Neural cell (in vitro differentiated cells): ENCODE measurements at regions not wholly inside any gene's neighbourhood (a gene's known extent, or its start where the extent isn't known, plus 50 kb on each side); places are given as distances from the start of the nearest gene placed in this dataset.

ENCODE experiments used
- H2AFZ ChIP-seq: fragments of 200-600, 300-800 bp; sonication (generic), shearing (Covaris generic); 2 replicates; pipeline ENCODE4 v1.6.0; 2014; ENCODE audit warnings: low read depth, mild to moderate bottlenecking, antibody characterized with exemption, low read length, moderate library complexity
- H3F3A ChIP-seq: fragments of 200-600 bp; shearing (Covaris generic); 2 replicates; pipeline ENCODE4 v1.6.1; 2016; ENCODE audit warnings: mild to moderate bottlenecking, moderate library complexity, mixed read lengths, antibody characterized with exemption, low read length; ENCODE audit not compliant: insufficient read depth, poor library complexity, severe bottlenecking
- H3K27ac ChIP-seq: fragments of 200-600, 300-800 bp; sonication (generic), shearing (Covaris generic); 2 replicates; pipeline ENCODE4 v1.5.1; 2014; ENCODE audit warnings: mild to moderate bottlenecking, low read length, moderate library complexity
- H3K27me3 ChIP-seq: fragments of 300-800, 200-600 bp; sonication (generic), shearing (Covaris generic); 2 replicates; pipeline ENCODE4 v1.6.0; 2014; ENCODE audit warnings: mild to moderate bottlenecking, low read depth, low read length, moderate library complexity; ENCODE audit not compliant: insufficient read depth
- H3K36me3 ChIP-seq: fragments of 300-800, 200-600 bp; sonication (generic), shearing (Covaris generic); 2 replicates; pipeline ENCODE4 v1.5.1; 2014; ENCODE audit warnings: mild to moderate bottlenecking, antibody characterized with exemption, low read length, moderate library complexity; ENCODE audit not compliant: insufficient read depth
- H3K4me2 ChIP-seq: fragments of 300-800, 200-600 bp; sonication (generic), shearing (Covaris generic); 2 replicates; pipeline ENCODE4 v1.6.0; 2014; ENCODE audit warnings: mild to moderate bottlenecking, low read length
- H3K4me3 ChIP-seq: fragments of 300-800, 200-600 bp; sonication (generic), shearing (Covaris generic); 2 replicates; pipeline ENCODE4 v1.5.1; 2014; ENCODE audit warnings: mild to moderate bottlenecking, low read length, moderate library complexity
- H3K79me2 ChIP-seq: fragments of 200-600 bp; shearing (Covaris generic); replicated peaks from 2 replicates; pipeline ENCODE4 v1.6.0; 2014; ENCODE audit warnings: mild to moderate bottlenecking, low read length, moderate library complexity; ENCODE audit not compliant: insufficient read depth
- H3K9ac ChIP-seq: fragments of 300-800, 200-600 bp; sonication (generic), shearing (Covaris generic); 2 replicates; pipeline ENCODE4 v1.6.1; 2016; ENCODE audit warnings: mild to moderate bottlenecking, low read length, mixed read lengths
- H3K9me2 ChIP-seq: fragments of 200-600 bp; shearing (Covaris generic); 2 replicates; pipeline ENCODE4 v1.6.1; 2016; ENCODE audit warnings: mild to moderate bottlenecking, low read length, mixed read lengths; ENCODE audit not compliant: insufficient read depth
- H3K9me3 ChIP-seq: fragments of 200-600, 300-800 bp; sonication (generic), shearing (Covaris generic); 2 replicates; pipeline ENCODE4 v1.6.1; 2016; ENCODE audit warnings: mild to moderate bottlenecking, mixed run types, low read length, moderate library complexity, mixed read lengths
- H4K20me1 ChIP-seq: fragments of 200-600 bp; shearing (Covaris generic); 2 replicates; pipeline ENCODE4 v1.6.1; 2016; ENCODE audit warnings: mild to moderate bottlenecking, mixed run types; ENCODE audit not compliant: insufficient read depth
- EP300 ChIP-seq: fragments of 450-650 bp; conservative IDR thresholded peaks from 2 replicates; pipeline ENCODE4 v1.6.1; 2014; ENCODE audit warnings: antibody characterized with exemption, mild to moderate bottlenecking, moderate library complexity; ENCODE audit not compliant: poor library complexity, severe bottlenecking
- EZH2 ChIP-seq: fragments of 200-600, 300-800 bp; shearing (Covaris generic), sonication (generic); IDR thresholded peaks from 2 replicates; pipeline ENCODE4 v1.6.1; 2014; ENCODE audit warnings: antibody characterized with exemption, low read length, borderline replicate concordance, mild to moderate bottlenecking; ENCODE audit not compliant: insufficient read depth, poor library complexity, severe bottlenecking
- MXI1 ChIP-seq: fragments of 450-650 bp; conservative IDR thresholded peaks from 2 replicates; pipeline ENCODE4 v1.6.1; 2014; ENCODE audit warnings: antibody characterized with exemption, mild to moderate bottlenecking; ENCODE audit not compliant: poor library complexity, severe bottlenecking
- POLR2AphosphoS5 ChIP-seq: IDR thresholded peaks from 2 replicates; pipeline ENCODE4 v1.6.1; 2012
- RAD21 ChIP-seq: fragments of 450-650 bp; conservative IDR thresholded peaks from 2 replicates; pipeline ENCODE4 v1.6.1; 2014; ENCODE audit warnings: antibody characterized with exemption, mild to moderate bottlenecking, moderate library complexity
- SMC3 ChIP-seq: fragments of 450-650 bp; conservative IDR thresholded peaks from 2 replicates; pipeline ENCODE4 v1.6.1; 2014; ENCODE audit warnings: antibody characterized with exemption, mild to moderate bottlenecking, moderate library complexity; ENCODE audit not compliant: poor library complexity
- TAF1 ChIP-seq: IDR thresholded peaks from 2 replicates; pipeline ENCODE4 v1.6.1; 2012; ENCODE audit warnings: low read depth
- TF ChIP-seq, protein P1 (sequence below): IDR thresholded peaks from 2 replicates; pipeline ENCODE4 v1.6.1; 2012; ENCODE audit warnings: borderline replicate concordance
- TF ChIP-seq, protein P2 (sequence below): fragments of 450-650 bp; IDR thresholded peaks from 2 replicates; pipeline ENCODE4 v1.5.1; 2014; ENCODE audit warnings: antibody characterized with exemption, mild to moderate bottlenecking, moderate library complexity; ENCODE audit not compliant: poor library complexity, severe bottlenecking

- no peak for TF ChIP-seq MXI1
- no peak for TF ChIP-seq SMC3
- TF ChIP-seq, protein P1, sequence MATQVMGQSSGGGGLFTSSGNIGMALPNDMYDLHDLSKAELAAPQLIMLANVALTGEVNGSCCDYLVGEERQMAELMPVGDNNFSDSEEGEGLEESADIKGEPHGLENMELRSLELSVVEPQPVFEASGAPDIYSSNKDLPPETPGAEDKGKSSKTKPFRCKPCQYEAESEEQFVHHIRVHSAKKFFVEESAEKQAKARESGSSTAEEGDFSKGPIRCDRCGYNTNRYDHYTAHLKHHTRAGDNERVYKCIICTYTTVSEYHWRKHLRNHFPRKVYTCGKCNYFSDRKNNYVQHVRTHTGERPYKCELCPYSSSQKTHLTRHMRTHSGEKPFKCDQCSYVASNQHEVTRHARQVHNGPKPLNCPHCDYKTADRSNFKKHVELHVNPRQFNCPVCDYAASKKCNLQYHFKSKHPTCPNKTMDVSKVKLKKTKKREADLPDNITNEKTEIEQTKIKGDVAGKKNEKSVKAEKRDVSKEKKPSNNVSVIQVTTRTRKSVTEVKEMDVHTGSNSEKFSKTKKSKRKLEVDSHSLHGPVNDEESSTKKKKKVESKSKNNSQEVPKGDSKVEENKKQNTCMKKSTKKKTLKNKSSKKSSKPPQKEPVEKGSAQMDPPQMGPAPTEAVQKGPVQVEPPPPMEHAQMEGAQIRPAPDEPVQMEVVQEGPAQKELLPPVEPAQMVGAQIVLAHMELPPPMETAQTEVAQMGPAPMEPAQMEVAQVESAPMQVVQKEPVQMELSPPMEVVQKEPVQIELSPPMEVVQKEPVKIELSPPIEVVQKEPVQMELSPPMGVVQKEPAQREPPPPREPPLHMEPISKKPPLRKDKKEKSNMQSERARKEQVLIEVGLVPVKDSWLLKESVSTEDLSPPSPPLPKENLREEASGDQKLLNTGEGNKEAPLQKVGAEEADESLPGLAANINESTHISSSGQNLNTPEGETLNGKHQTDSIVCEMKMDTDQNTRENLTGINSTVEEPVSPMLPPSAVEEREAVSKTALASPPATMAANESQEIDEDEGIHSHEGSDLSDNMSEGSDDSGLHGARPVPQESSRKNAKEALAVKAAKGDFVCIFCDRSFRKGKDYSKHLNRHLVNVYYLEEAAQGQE, result no peak
- TF ChIP-seq, protein P2, sequence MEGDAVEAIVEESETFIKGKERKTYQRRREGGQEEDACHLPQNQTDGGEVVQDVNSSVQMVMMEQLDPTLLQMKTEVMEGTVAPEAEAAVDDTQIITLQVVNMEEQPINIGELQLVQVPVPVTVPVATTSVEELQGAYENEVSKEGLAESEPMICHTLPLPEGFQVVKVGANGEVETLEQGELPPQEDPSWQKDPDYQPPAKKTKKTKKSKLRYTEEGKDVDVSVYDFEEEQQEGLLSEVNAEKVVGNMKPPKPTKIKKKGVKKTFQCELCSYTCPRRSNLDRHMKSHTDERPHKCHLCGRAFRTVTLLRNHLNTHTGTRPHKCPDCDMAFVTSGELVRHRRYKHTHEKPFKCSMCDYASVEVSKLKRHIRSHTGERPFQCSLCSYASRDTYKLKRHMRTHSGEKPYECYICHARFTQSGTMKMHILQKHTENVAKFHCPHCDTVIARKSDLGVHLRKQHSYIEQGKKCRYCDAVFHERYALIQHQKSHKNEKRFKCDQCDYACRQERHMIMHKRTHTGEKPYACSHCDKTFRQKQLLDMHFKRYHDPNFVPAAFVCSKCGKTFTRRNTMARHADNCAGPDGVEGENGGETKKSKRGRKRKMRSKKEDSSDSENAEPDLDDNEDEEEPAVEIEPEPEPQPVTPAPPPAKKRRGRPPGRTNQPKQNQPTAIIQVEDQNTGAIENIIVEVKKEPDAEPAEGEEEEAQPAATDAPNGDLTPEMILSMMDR, result no peak
- TF ChIP-seq TAF1, result no peak
- no peak for TF ChIP-seq POLR2AphosphoS5
- no peak for TF ChIP-seq RAD21
- TF ChIP-seq EZH2, result no peak
- no peak for TF ChIP-seq EP300
- Histone ChIP-seq H2AFZ (no peak overlapping the region), H3K9me2 (no peaks in the 10 kb centered on the region), H3K27ac (no peak overlapping the region), H3K27me3 (no peaks in the 10 kb centered on the region), H3K4me2 (no peak overlapping the region), H3K79me2 (no peaks in the 10 kb centered on the region), H3K9ac (no peak overlapping the region), H3K9me3 (no peaks in the 10 kb centered on the region), H3F3A (no peaks in the 10 kb centered on the region), H4K20me1 (no peaks in the 10 kb centered on the region), H3K36me3 (no peaks in the 10 kb centered on the region), H3K4me3 (no peak overlapping the region)
These were observed 213.1 kb downstream of the NHLRC3 start for GRCh38 chr13:39251340-39251739.

GRCh38 chr13:39253774-39254173 is 215.5 kb downstream of the NHLRC3 start:
- Histone ChIP-seq H3K79me2 (no peaks in the 10 kb centered on the region), H3K9me3 (no peaks in the 10 kb centered on the region), H3K27me3 (no peaks in the 10 kb centered on the region), H3K27ac (no peak overlapping the region), H4K20me1 (no peaks in the 10 kb centered on the region), H3K9me2 (no peaks in the 10 kb centered on the region), H3F3A (no peaks in the 10 kb centered on the region), H2AFZ (no peak overlapping the region), H3K4me2 (no peak overlapping the region), H3K36me3 (no peaks in the 10 kb centered on the region), H3K4me3 (no peak overlapping the region), H3K9ac (no peak overlapping the region)
- TF ChIP-seq, protein P2, result no peak
- TF ChIP-seq RAD21 (no peak), SMC3 (no peak), POLR2AphosphoS5 (no peak), MXI1 (no peak), TAF1 (no peak), EZH2 (no peak), EP300 (no peak)
- TF ChIP-seq, protein P1, result no peak
